ENCODE measurements at regions not wholly inside any gene's neighbourhood (a gene's known extent, or its start where the extent isn't known, plus 50 kb on each side); places are given as distances from the start of the nearest gene placed in this dataset.
"Not testable (repeated sequence)": the region's sequence is repeated elsewhere in the genome, so short reads cannot be mapped to it uniquely, and the experiment has no call there.

DNA sequence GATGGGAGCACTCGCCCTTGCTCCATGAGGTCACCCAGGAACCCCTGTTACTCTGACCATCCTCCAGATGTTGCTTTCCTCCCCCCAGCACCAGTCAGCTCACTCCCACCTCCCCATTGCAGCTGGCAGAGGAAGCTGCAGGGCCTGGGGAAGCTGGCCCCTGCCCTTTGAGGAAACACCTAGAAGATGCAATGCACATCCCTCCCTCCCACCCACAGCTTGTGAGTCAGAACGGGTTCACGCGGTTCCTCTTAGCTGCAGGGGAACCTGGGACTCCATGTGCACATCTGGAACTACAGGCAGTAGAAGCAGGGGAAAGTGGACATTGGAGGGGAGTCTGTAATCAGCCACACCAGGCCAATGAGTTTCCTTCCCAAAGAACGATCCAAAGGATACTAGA lies 96.9 kb downstream of the KATNIP start:
- H3K27ac Mint-ChIP-seq, result no peak overlapping the region
- H3K36me3 Mint-ChIP-seq, result peaks cover 1% of the 10 kb centered on the region
- CTCF ChIA-PET, result interaction anchor here (1.4 kb wide), 1 partner anchor 571 kb away, joined by 3 read pairs; no protein-coding TSS in a partner anchor
- no peaks in the 10 kb centered on the region for H3K4me1 Mint-ChIP-seq
- no peaks in the 10 kb centered on the region for H3K27me3 Mint-ChIP-seq
- DNase-seq, result no peak
- H3K9me3 Mint-ChIP-seq, result no peaks in the 10 kb centered on the region
- no peak overlapping the region for H3K4me3 Mint-ChIP-seq

DNA sequence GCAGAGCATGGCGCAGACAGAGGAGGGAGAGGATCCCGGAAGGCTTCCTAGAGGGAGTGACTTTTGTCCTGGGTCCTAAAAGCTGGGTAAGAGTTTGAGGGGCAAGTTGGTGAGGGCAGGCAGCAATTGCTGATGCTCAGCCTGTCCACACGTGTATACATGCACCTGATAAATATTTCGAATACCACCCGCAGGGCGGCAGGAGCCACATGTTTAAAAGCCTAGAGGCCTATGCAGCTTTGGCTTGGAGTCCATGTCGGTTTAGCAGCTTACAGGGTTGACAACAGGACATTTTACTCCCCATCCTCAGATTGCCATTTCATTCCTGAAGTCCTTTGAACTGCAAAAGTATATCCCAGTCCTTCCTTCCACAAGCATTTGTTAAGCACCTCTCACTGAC lies 99.1 kb downstream of the KATNIP start:
- Mint-ChIP-seq H3K4me1 (no peaks in the 10 kb centered on the region), H3K27me3 (no peaks in the 10 kb centered on the region), H3K27ac (no peak overlapping the region), H3K36me3 (no peaks in the 10 kb centered on the region), H3K4me3 (no peak overlapping the region), H3K9me3 (no peaks in the 10 kb centered on the region)
- CTCF ChIA-PET, result no interaction called here
- no peak for DNase-seq

DNA sequence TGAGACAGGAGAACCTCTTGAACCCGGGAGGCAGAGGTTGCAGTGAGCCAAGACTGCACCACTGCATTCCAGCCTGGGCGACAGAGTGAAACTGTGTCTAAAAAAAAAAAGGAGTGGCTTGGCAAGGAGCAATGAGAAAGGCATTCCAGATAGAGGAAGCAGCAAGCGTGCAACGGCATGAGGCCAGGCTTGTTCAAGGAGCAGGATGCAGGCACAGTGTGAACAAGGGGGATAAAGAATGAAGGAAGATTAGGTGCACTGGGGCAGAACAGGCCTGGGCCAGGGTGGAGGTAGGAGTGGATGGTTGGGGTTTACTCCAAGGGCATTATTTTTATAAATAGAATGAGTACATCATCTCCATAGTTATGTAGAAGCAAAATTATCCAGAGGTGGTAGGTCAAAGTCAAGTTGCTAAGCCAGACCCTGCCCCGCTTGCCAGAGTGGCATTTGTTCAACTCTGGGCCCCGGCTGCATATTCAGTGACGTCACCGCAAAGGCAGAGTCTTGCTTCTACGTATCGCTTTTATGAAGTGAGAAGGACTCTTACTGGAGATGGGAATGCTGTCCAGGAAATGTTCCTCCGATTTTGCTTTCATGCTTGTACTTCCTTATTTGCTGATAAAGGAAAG lies 100.2 kb downstream of the KATNIP start:
- H3K4me1 Mint-ChIP-seq, result no peaks in the 10 kb centered on the region
- no peak overlapping the region for H3K4me3 Mint-ChIP-seq
- H3K36me3 Mint-ChIP-seq, result no peaks in the 10 kb centered on the region
- H3K27ac Mint-ChIP-seq, result no peak overlapping the region
- no peaks in the 10 kb centered on the region for H3K27me3 Mint-ChIP-seq
- no peaks in the 10 kb centered on the region for H3K9me3 Mint-ChIP-seq
- no peak for DNase-seq
- CTCF ChIA-PET, result no interaction called here

DNA sequence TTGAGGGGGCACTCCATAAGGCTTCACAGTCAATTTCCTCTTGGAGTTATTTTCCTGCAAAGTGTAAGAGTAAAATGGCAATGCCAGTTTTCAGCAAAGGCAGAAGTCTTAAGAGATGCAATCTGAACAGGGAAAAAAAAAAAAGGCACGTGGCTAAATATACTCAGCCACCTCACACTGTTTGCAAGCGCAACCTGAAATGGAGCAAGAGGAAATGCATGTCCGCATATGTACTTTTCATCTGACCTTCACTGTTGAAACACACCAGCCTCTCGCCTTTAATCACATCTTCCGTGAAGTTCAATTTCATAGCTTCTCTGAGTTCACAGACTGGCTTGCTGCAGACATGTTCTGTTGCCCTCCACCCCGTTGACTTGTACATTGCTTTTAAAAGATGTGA lies 101.4 kb downstream of the KATNIP start:
- H3K36me3 Mint-ChIP-seq, result no peaks in the 10 kb centered on the region
- no peak for DNase-seq
- no peak overlapping the region for H3K27ac Mint-ChIP-seq
- no peaks in the 10 kb centered on the region for H3K27me3 Mint-ChIP-seq
- no peaks in the 10 kb centered on the region for H3K4me1 Mint-ChIP-seq
- H3K9me3 Mint-ChIP-seq, result no peaks in the 10 kb centered on the region
- no peak overlapping the region for H3K4me3 Mint-ChIP-seq
- CTCF ChIA-PET, result interaction anchor here (1.1 kb wide), 1 partner anchor 12 kb away, joined by 3 read pairs; no protein-coding TSS in a partner anchor

DNA sequence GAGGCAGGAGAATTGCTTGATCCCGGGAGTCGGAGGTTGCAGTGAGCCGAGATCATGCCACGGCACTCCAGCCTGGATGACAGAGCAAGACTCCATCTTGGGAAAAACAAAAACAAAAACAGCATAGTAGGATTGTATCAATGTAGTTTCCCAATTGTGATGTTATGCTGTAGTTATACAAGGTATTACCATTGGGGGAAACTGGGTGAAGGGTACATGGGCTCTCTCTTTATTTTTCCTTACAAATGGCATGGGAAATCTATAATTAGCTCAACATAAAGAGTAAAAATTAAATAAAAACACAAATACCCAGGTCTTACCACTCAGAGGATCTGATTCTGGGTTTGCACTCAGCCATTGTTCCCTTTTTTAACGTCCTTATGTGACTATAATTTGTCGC lies 107.9 kb downstream of the KATNIP start:
- no peak overlapping the region for H3K4me3 Mint-ChIP-seq

DNA sequence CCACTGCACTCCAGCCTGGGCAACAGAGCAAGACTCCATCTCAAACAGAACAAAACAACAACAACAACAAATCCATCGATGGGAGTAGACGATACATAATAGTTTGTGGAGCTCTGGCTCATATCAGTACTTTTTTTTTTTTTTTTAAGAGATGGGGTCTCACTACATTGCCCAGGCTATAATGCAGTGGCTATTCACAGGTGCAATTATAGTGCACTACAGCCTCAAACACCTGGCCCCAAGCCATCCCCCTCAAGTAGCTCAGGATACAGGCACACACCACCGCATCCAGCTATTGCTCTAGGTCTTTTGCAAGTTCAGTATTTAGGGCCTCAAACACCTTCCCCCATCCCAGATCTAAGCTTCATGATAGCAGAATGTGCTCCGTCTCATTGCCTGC lies 110.6 kb downstream of the KATNIP start:
- Mint-ChIP-seq H3K27ac (no peak overlapping the region), H3K4me3 (no peak overlapping the region), H3K4me1 (no peaks in the 10 kb centered on the region), H3K36me3 (no peaks in the 10 kb centered on the region), H3K27me3 (no peaks in the 10 kb centered on the region), H3K9me3 (no peaks in the 10 kb centered on the region)
- no peak for DNase-seq
- CTCF ChIA-PET, result no interaction called here

More for the DNA sequence above, 107.9 kb downstream of the KATNIP start:
- CTCF ChIA-PET, result interaction anchor here (1.7 kb wide), 1 partner anchor 18 kb away, joined by 7 read pairs; no protein-coding TSS in a partner anchor
- Mint-ChIP-seq H3K27ac (no peak overlapping the region), H3K4me1 (no peaks in the 10 kb centered on the region), H3K9me3 (no peaks in the 10 kb centered on the region), H3K27me3 (no peaks in the 10 kb centered on the region), H3K36me3 (no peaks in the 10 kb centered on the region)
- DNase-seq, result no peak

DNA sequence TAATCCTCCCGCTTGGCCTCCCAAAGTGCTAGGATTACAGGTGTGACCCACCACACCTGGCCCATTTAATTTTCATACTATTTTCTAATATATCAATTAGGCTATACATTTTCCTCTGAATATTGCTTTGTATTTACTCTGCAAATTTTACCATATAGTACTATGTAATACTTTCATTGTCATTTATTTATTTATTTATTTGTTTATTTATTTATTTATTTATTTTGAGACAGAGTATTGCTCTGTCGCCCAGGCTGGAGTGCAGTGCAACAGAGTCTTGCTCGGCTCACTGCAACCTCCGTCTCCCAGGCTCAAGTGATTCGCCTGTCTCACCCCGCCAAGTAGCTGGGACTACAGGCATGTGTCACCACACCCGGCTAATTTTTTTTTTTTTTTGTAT lies 113.3 kb downstream of the KATNIP start:
- H3K4me3 Mint-ChIP-seq, H3K9me3 Mint-ChIP-seq, H3K27ac Mint-ChIP-seq, H3K36me3 Mint-ChIP-seq, H3K27me3 Mint-ChIP-seq, DNase-seq, H3K4me1 Mint-ChIP-seq, CTCF ChIA-PET: not testable (repeated sequence)

DNA sequence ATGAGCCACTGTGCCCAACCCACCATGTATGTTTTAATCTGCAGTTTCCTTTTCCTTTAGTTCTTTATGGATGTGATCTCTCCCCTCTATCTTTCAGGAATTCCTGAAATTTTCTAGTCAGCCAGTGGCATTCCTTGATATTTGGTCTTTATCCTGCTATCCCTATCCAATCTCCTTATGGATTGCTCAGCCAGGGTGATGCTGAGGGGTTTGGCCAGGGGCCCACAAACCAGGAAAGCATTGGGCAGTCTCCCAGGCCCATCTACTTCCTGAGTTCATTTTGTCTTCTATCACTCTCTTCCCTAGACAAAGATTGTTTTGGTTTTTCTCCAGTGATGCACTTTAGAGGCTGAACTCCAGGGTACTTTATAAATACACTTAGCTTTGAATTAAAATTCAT lies 115.9 kb downstream of the KATNIP start:
- Mint-ChIP-seq H3K9me3 (no peaks in the 10 kb centered on the region), H3K36me3 (no peaks in the 10 kb centered on the region), H3K27me3 (no peaks in the 10 kb centered on the region), H3K27ac (no peak overlapping the region), H3K4me1 (no peaks in the 10 kb centered on the region), H3K4me3 (no peak overlapping the region)
- DNase-seq, result no peak
- CTCF ChIA-PET, result no interaction called here

DNA sequence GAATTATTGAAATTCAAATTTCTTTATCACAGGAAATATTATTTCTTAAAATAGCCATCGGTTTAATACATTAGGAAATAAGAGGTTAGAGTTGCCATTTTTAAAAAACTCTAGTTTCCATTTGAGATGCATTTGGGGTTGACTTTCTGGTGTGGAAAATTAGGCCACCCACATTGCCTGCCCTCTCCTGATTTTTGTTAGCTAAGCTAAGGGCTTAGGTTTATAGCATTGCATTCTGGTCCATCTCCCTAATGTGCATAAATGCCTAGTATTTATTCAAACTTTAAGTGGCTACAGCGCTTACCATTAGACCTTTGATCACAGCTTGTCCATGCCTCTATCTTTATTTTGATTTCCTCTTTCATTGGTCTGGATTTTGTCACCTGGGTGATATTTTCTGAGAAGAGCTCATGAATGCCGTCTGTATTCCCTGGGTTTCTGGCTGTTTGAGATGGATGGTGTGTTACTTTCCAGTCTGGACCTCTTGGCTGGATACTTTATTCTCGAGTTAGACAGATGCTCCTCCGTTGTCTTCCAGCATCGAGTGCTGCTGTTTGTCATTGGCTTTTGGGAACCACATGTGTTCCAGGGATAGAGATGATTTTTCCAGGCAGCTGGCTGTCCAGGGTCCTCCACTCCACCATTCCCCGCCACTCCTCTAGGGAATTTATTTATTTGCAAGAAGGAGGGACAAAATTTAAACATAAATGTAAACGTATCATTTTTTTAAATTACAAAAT lies 120.3 kb downstream of the KATNIP start:
- Mint-ChIP-seq H3K4me1 (no peaks in the 10 kb centered on the region), H3K27ac (no peak overlapping the region)
- CTCF ChIA-PET, result no interaction called here

DNA sequence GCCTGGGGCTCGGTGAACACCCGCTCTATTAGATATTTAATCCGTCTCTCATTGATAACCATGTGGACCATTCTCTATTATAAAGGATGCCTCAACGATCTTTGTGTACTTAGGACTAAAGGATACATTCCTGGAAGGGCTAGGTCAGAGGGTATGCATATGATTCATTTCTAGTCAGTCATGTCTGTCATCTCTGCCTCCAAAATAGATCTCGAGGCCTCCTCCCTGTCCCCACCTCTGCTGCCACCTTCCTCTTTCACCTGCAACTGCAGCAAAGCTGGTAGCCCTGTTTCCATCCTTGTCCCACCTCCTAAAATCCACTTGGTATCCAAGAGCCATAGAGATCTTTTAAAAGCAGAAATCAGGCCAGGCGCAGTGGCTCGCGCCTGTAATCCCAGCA lies 121.5 kb downstream of the KATNIP start:
- H3K4me3 Mint-ChIP-seq, result no peak overlapping the region
- CTCF ChIA-PET, result no interaction called here

More for the DNA sequence above, 120.3 kb downstream of the KATNIP start:
- no peaks in the 10 kb centered on the region for H3K27me3 Mint-ChIP-seq
- no peaks in the 10 kb centered on the region for H3K9me3 Mint-ChIP-seq
- H3K4me3 Mint-ChIP-seq, result no peak overlapping the region
- no peak for DNase-seq
- H3K36me3 Mint-ChIP-seq, result no peaks in the 10 kb centered on the region

DNA sequence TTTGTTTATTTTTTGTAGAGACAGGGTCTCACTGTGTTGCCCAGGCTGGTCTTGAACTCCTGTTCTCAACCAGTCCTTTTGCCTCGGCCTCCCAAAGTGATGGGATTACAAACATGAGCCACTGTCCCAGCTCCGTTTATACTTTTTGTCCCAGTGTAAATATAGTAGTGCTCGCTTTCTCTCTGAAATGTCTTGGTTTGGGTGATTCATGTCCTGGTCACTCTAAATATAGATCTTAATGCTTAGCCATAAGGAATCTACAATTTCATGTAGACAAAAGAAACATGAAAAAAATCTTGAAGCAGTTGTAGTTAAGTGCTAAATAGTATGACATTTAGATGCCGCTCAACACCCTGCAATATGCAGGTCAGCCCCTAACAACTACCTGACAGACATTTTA lies 126.9 kb downstream of the KATNIP start:
- Mint-ChIP-seq H3K36me3 (no peaks in the 10 kb centered on the region), H3K27me3 (no peaks in the 10 kb centered on the region), H3K9me3 (no peaks in the 10 kb centered on the region), H3K27ac (no peak overlapping the region), H3K4me3 (no peak overlapping the region), H3K4me1 (no peaks in the 10 kb centered on the region)
- CTCF ChIA-PET, result no interaction called here
- DNase-seq, result no peak

More for the DNA sequence above, 121.5 kb downstream of the KATNIP start:
- no peaks in the 10 kb centered on the region for H3K9me3 Mint-ChIP-seq
- no peaks in the 10 kb centered on the region for H3K4me1 Mint-ChIP-seq
- H3K27me3 Mint-ChIP-seq, result no peaks in the 10 kb centered on the region
- no peak overlapping the region for H3K27ac Mint-ChIP-seq
- DNase-seq, result no peak
- no peaks in the 10 kb centered on the region for H3K36me3 Mint-ChIP-seq

DNA sequence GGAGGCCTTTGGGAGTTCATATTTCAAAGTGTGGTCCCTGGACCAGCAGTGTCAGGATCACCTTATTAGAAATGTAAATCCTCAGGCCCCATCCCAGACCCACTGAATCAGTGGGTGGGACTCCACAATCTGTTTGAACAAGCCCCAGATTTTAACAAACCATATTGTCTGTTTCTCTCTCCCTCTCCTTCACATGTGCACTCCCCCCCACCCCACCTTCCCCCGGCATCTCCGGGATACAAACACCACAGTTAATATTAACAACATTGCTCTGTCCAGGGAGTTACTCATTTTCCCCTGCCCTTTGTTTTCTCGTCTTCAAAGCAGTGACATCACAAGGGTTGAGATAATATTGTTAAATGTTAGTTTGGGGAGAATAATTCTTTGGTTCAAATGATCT lies 127.3 kb downstream of the KATNIP start:
- Mint-ChIP-seq H3K9me3 (no peaks in the 10 kb centered on the region), H3K4me1 (no peaks in the 10 kb centered on the region), H3K36me3 (no peaks in the 10 kb centered on the region), H3K27me3 (no peaks in the 10 kb centered on the region), H3K27ac (no peak overlapping the region), H3K4me3 (no peak overlapping the region)
- no peak for DNase-seq
- CTCF ChIA-PET, result interaction anchor here (1.2 kb wide), 1 partner anchor 394 kb away, joined by 3 read pairs; no protein-coding TSS in a partner anchor

DNA sequence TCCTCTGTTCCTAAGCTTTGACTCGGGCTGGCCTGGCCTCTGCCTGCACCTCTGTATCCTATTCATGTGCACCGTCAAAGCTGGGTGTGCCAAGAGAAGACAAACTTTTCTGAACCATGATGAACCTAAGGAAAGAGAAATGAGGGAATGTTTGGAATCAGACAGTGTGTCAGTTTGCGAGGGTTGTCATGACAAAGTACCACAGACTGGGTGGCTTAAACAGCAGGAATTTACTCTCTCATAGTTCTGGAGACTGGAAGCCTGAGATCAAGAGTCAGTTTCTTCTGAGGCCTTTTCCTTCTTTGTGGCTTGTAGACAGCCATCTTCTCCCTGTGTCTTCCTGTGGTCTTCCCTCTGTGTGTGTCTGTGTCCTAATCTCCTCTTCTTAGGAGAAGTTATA lies 129.0 kb downstream of the KATNIP start:
- Mint-ChIP-seq H3K9me3 (no peaks in the 10 kb centered on the region), H3K4me3 (no peak overlapping the region), H3K4me1 (no peaks in the 10 kb centered on the region), H3K36me3 (no peaks in the 10 kb centered on the region), H3K27ac (no peak overlapping the region), H3K27me3 (no peaks in the 10 kb centered on the region)
- CTCF ChIA-PET, result no interaction called here
- no peak for DNase-seq

DNA sequence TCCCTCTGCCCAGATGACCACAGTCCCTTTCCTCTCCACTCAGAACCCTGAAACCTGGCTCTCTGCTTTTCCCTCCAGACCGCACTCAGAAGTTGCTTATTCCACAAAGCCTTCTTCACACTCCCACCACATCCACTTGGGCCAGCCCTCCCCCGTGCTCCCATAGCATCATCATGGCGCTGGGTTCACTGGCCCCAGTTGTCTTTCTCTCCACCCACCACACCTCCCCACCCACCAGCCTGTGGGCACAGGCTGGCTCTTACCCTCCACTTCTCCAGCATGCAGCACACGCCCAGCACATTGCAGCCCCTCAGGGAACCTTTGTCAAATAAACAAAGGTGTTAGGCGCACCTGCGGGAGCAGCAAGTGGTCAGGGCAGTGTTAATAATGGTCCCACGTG lies 130.0 kb downstream of the KATNIP start:
- H3K4me1 Mint-ChIP-seq, result no peaks in the 10 kb centered on the region
- H3K9me3 Mint-ChIP-seq, result no peaks in the 10 kb centered on the region
- DNase-seq, result no peak
- no peak overlapping the region for H3K4me3 Mint-ChIP-seq
- H3K27ac Mint-ChIP-seq, result no peak overlapping the region
- CTCF ChIA-PET, result no interaction called here
- no peaks in the 10 kb centered on the region for H3K27me3 Mint-ChIP-seq
- no peaks in the 10 kb centered on the region for H3K36me3 Mint-ChIP-seq

DNA sequence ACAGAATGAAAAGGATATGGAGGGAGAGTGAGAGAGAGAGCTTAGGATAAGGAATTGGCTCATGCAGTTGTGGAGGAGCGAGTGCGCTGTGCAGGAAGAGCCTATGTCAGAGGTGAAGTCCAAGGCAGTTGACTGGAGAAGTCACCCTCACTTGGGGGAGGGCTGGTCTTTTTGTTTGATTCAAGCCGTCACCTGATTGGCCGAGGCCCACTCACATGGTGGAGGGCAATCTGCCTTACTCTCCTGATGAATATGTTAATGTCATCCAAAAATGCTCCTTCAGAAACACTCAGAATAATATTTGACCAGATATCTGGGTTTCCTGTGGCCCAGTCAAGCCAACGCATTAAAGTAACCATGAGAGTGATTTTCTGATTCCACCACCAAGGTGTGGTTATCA lies 131.7 kb downstream of the KATNIP start:
- Mint-ChIP-seq H3K27ac (no peak overlapping the region), H3K27me3 (no peaks in the 10 kb centered on the region), H3K36me3 (no peaks in the 10 kb centered on the region), H3K4me1 (no peaks in the 10 kb centered on the region), H3K9me3 (no peaks in the 10 kb centered on the region), H3K4me3 (no peak overlapping the region)
- CTCF ChIA-PET, result no interaction called here
- DNase-seq, result no peak

Data from activated naive CD4-positive, alpha-beta T cell treated with anti-CD3 and anti-CD28 coated beads, Interleukin-2, amount 10 ng/mL, durations not matched to agents 7 days and 5 days (primary cell).